IMR-90 (cell line): ENCODE measurements at regions not wholly inside any gene's neighbourhood (a gene's known extent, or its start where the extent isn't known, plus 50 kb on each side); places are given as distances from the start of the nearest gene placed in this dataset.

ENCODE experiments used
- ATAC-seq: fragments of 200-7000 bp; cut with Tn5 transposase; 2 replicates; pipeline ENCODE4 v1.9.1; 2020; ENCODE audit warnings: low read depth, mild to moderate bottlenecking, moderate library complexity
- BruUV-seq: library from RNA; stranded (reverse); fragments of 400-500 nt; replicated peaks from 2 replicates; lab custom pipeline; 2021; lab: Mats Ljungman, UMichigan
- CTCF ChIA-PET: fragments of 300-600 bp; formaldehyde crosslinking; extraction: SDS; loops from one replicate; lab custom pipeline; 2021; ENCODE audit warnings: antibody characterized with exemption; lab: Yijun Ruan, JAX
- POLR2A ChIA-PET: fragments of 300-600 bp; sonication (Branson Sonifier 250); formaldehyde crosslinking; loops from one replicate; lab custom pipeline; 2022; ENCODE audit warnings: antibody characterized with exemption; ENCODE audit not compliant: unreplicated experiment; lab: Charles Lee
- DNase-seq: peaks from one replicate; pipeline ENCODE4 v3.0.0; 2013
- H2AFZ ChIP-seq: replicated peaks from 2 replicates; pipeline ENCODE3; 2013; ENCODE audit warnings: low read length, mild to moderate bottlenecking; ENCODE audit not compliant: poor library complexity
- H2AK5ac ChIP-seq: 2 replicates; pipeline ENCODE4 v1.6.1; 2013; ENCODE audit warnings: low read depth, low read length, inconsistent platforms
- H2AK9ac ChIP-seq: replicated peaks from 2 replicates; pipeline ENCODE3; 2013; ENCODE audit warnings: mild to moderate bottlenecking, low read depth, low read length, moderate library complexity; ENCODE audit not compliant: poor library complexity
- H2BK120ac ChIP-seq: 2 replicates; pipeline ENCODE4 v1.6.1; 2013; ENCODE audit warnings: low read depth, low read length, inconsistent platforms
- H2BK15ac ChIP-seq: 3 replicates; pipeline ENCODE4 v1.6.1; 2013; ENCODE audit warnings: low read depth, low read length, inconsistent platforms
- H2BK20ac ChIP-seq: 2 replicates; pipeline ENCODE4 v1.6.1; 2013; ENCODE audit warnings: low read depth, mild to moderate bottlenecking, inconsistent platforms, low read length, moderate library complexity
- H2BK5ac ChIP-seq: 2 replicates; pipeline ENCODE4 v1.6.1; 2013; ENCODE audit warnings: mild to moderate bottlenecking, low read depth, low read length, inconsistent platforms; ENCODE audit not compliant: poor library complexity, severe bottlenecking
- H3K14ac ChIP-seq: replicated peaks from 2 replicates; pipeline ENCODE4 v1.6.1; 2013; ENCODE audit warnings: low read depth, low read length, inconsistent platforms
- H3K18ac ChIP-seq: 2 replicates; pipeline ENCODE4 v1.6.1; 2013; ENCODE audit warnings: low read depth, low read length, control low read depth
- H3K23ac ChIP-seq: 2 replicates; pipeline ENCODE4 v1.6.1; 2013; ENCODE audit warnings: low read depth, low read length, inconsistent platforms
- H3K27ac ChIP-seq: 2 replicates; pipeline ENCODE4 v1.5.1; 2013; ENCODE audit warnings: mild to moderate bottlenecking, control low read depth, low read length; ENCODE audit not compliant: insufficient read depth
- H3K27me3 ChIP-seq: 2 replicates; pipeline ENCODE4 v1.6.1; 2013; ENCODE audit warnings: low read length; ENCODE audit not compliant: control insufficient read depth, insufficient read depth
- H3K36me3 ChIP-seq: 2 replicates; pipeline ENCODE4 v1.6.1; 2013; ENCODE audit warnings: low read length, mixed read lengths; ENCODE audit not compliant: control insufficient read depth, insufficient read depth
- H3K4ac ChIP-seq: 2 replicates; pipeline ENCODE4 v1.6.1; 2013; ENCODE audit warnings: low read depth, low read length, inconsistent platforms
- H3K4me1 ChIP-seq: 2 replicates; pipeline ENCODE4 v1.6.1; 2013; ENCODE audit warnings: low read length, mixed read lengths; ENCODE audit not compliant: control insufficient read depth, insufficient read depth
- H3K4me2 ChIP-seq: 2 replicates; pipeline ENCODE4 v1.6.1; 2013; ENCODE audit warnings: low read depth, mild to moderate bottlenecking, control low read depth, low read length, moderate library complexity
- H3K4me3 ChIP-seq: 2 replicates; pipeline ENCODE4 v1.5.1; 2013; ENCODE audit warnings: low read depth, mild to moderate bottlenecking, control low read depth, low read length, moderate library complexity; ENCODE audit not compliant: insufficient read depth
- H3K56ac ChIP-seq: 2 replicates; pipeline ENCODE4 v1.6.1; 2013; ENCODE audit warnings: low read length, inconsistent platforms; ENCODE audit not compliant: insufficient read depth; ENCODE audit errors: extremely low read depth
- H3K79me1 ChIP-seq, 2 experiments: 2 replicates each; pipeline ENCODE4 v1.6.1; 2013; ENCODE audit warnings: low read length in 2 of 2, inconsistent platforms in 1 of 2, low read depth in 1 of 2
- H3K9ac ChIP-seq: 2 replicates; pipeline ENCODE4 v1.6.1; 2013; ENCODE audit warnings: low read depth, low read length, control low read depth
- H3K9me1 ChIP-seq: 2 replicates; pipeline ENCODE4 v1.6.1; 2013; ENCODE audit warnings: low read length, inconsistent platforms; ENCODE audit not compliant: insufficient read depth
- H3K9me3 ChIP-seq: 2 replicates; pipeline ENCODE4 v1.6.1; 2013; ENCODE audit warnings: low read length; ENCODE audit not compliant: control insufficient read depth, insufficient read depth
- H4K20me1 ChIP-seq: 2 replicates; pipeline ENCODE4 v1.6.1; 2013; ENCODE audit warnings: low read length, inconsistent platforms; ENCODE audit not compliant: insufficient read depth
- H4K5ac ChIP-seq: 2 replicates; pipeline ENCODE4 v1.6.1; 2013; ENCODE audit warnings: mild to moderate bottlenecking, low read depth, low read length, control low read depth
- H4K8ac ChIP-seq, 2 experiments: 2 replicates each; pipeline ENCODE4 v1.6.1; 2013; ENCODE audit warnings: low read depth in 2 of 2, low read length in 2 of 2, control low read depth in 1 of 2, inconsistent platforms in 1 of 2
- H4K91ac ChIP-seq: 2 replicates; pipeline ENCODE4 v1.6.1; 2013; ENCODE audit warnings: low read depth, low read length, inconsistent platforms; ENCODE audit not compliant: insufficient read depth
- BHLHE40 ChIP-seq: fragments of 150-350 bp; IDR thresholded peaks from 2 replicates; pipeline ENCODE4 v1.6.1; 2016; ENCODE audit warnings: mild to moderate bottlenecking, low read depth, low read length
- CEBPB ChIP-seq: IDR thresholded peaks from 2 replicates; pipeline ENCODE4 v1.6.1; 2012; ENCODE audit warnings: low read depth, low read length, improper control_type of control experiment
- CHD1 ChIP-seq: IDR thresholded peaks from 2 replicates; pipeline ENCODE4 v1.6.1; 2012; ENCODE audit warnings: low read depth, low read length, improper control_type of control experiment
- CTCF ChIP-seq: conservative IDR thresholded peaks from 2 replicates; pipeline ENCODE4 v1.5.1; 2012; ENCODE audit warnings: mild to moderate bottlenecking, low read depth, low read length, improper control_type of control experiment
- ELK1 ChIP-seq: fragments of 150-350 bp; IDR thresholded peaks from 2 replicates; pipeline ENCODE4 v1.6.1; 2016; ENCODE audit warnings: low read depth, mild to moderate bottlenecking, low read length, moderate library complexity, borderline replicate concordance
- FOS ChIP-seq: fragments of 150-350 bp; IDR thresholded peaks from 2 replicates; pipeline ENCODE4 v1.6.1; 2016; ENCODE audit warnings: low read depth, low read length
- MAFK ChIP-seq: IDR thresholded peaks from 2 replicates; pipeline ENCODE4 v1.6.1; 2012; ENCODE audit warnings: low read depth, low read length, improper control_type of control experiment
- MAZ ChIP-seq: IDR thresholded peaks from 2 replicates; pipeline ENCODE4 v1.6.1; 2012; ENCODE audit warnings: low read depth, mild to moderate bottlenecking, low read length, improper control_type of control experiment, moderate library complexity, borderline replicate concordance
- MXI1 ChIP-seq: IDR thresholded peaks from 2 replicates; pipeline ENCODE4 v1.6.1; 2012; ENCODE audit warnings: low read depth, mild to moderate bottlenecking, low read length, moderate library complexity, borderline replicate concordance
- NFE2L2 ChIP-seq: fragments of 150-350 bp; IDR thresholded peaks from 2 replicates; pipeline ENCODE4 v1.6.1; 2016; ENCODE audit warnings: low read depth, mild to moderate bottlenecking, low read length
- RCOR1 ChIP-seq: IDR thresholded peaks from 2 replicates; pipeline ENCODE4 v1.6.1; 2012; ENCODE audit warnings: mild to moderate bottlenecking, low read length, improper control_type of control experiment; ENCODE audit not compliant: insufficient replicate concordance
- WGBS, 2 experiments: methylation state at CpG; one replicate each; pipeline versions ENCODE4 v1.1.5 to v1.1.7; 2013; ENCODE audit warnings: missing lambda C conversion rate in 2 of 2; ENCODE audit not compliant: insufficient read length in 1 of 2; ENCODE audit errors: extremely low coverage in 2 of 2; 5-methylcytosine and 5-hydroxymethylcytosine counted together
- dilution Hi-C: fragments of 300-500 bp; cut with HindIII; formaldehyde crosslinking; loops from one replicate; pipeline ENCODE4 v1.14.3; 2018; ENCODE audit warnings: low sequenced_read_pairs; ENCODE audit not compliant: unreplicated experiment
- in situ Hi-C: fragments of 300-500 bp; cut with MboI; formaldehyde crosslinking; loops from 3 replicates; pipeline ENCODE4 v1.14.3; 2019; ENCODE audit warnings: low sequenced_read_pairs, inconsistent platforms, mixed read lengths
- intact Hi-C: fragments of 100-400 bp; cut with micrococcal nuclease; formaldehyde crosslinking; loops from 2 replicates; pipeline ENCODE4 v1.10.0; 2022

- H2AFZ ChIP-seq: no peak overlapping the region
- H2BK120ac ChIP-seq: no peak overlapping the region
- ChIA-PET CTCF (interaction anchor here (1.2 kb wide), 1 partner anchor 12 kb away, joined by 4 read pairs; no protein-coding TSS in a partner anchor), POLR2A (no interaction called here)
- H3K36me3 ChIP-seq: no peaks in the 10 kb centered on the region
- H3K9ac ChIP-seq: no peak overlapping the region
- no peak for TF ChIP-seq CEBPB
- TF ChIP-seq CTCF: no peak
- no peak for TF ChIP-seq NFE2L2
- no peak for TF ChIP-seq MXI1
- no peak for TF ChIP-seq CHD1
- no peak for TF ChIP-seq RCOR1
- TF ChIP-seq MAFK: no peak
- TF ChIP-seq ELK1: no peak
- TF ChIP-seq BHLHE40: no peak
- TF ChIP-seq FOS: no peak
- TF ChIP-seq MAZ: no peak
- H3K4me2 ChIP-seq: no peak overlapping the region
- H3K56ac ChIP-seq: no peak overlapping the region
- H2BK20ac ChIP-seq: no peak overlapping the region
- H3K9me1 ChIP-seq: peaks cover 10% of the 10 kb centered on the region; the same call in 1 of the 2 replicates
- dilution Hi-C loops: no loop called here
- H3K4ac ChIP-seq: no peak overlapping the region
- WGBS, 2 experiments: no CpG with 5 or more reads among the region's 1 CpG
- BruUV-seq: no TSS peak
- H3K79me1 ChIP-seq: no peaks in the 10 kb centered on the region
- H2BK5ac ChIP-seq: no peak overlapping the region
- H2AK9ac ChIP-seq: no peak overlapping the region
- H4K91ac ChIP-seq: no peak overlapping the region
- no peak overlapping the region for H3K14ac ChIP-seq
- H2BK15ac ChIP-seq: no peak overlapping the region
- H3K27ac ChIP-seq: no peak overlapping the region
- ATAC-seq (no peak), DNase-seq (no peak)
- H3K23ac ChIP-seq: no peak overlapping the region
- no peaks in the 10 kb centered on the region for H3K27me3 ChIP-seq
- H3K4me1 ChIP-seq: peaks cover 11% of the 10 kb centered on the region
- H3K9me3 ChIP-seq: no peaks in the 10 kb centered on the region
- H3K18ac ChIP-seq: no peak overlapping the region
- H3K4me3 ChIP-seq: no peak overlapping the region
- H4K8ac ChIP-seq: no peak overlapping the region
- intact Hi-C loops: no loop called here
- in situ Hi-C loops: no loop called here
- no peak overlapping the region for H4K5ac ChIP-seq
- H4K20me1 ChIP-seq: no peaks in the 10 kb centered on the region
- 0 out of 2 replicates have a peak overlapping the region, but pooled peaks have one; percentile 23 for H2AK5ac ChIP-seq
Observed at GRCh38 chr6:139529420-139529819, 155.0 kb upstream of the CITED2 start.
